Nephron (organoid): ENCODE measurements at regions not wholly inside any gene's neighbourhood (a gene's known extent, or its start where the extent isn't known, plus 50 kb on each side); places are given as distances from the start of the nearest gene placed in this dataset.

ENCODE experiments used
- H3K27ac Mint-ChIP-seq, 3 experiments: 2 replicates each; pipeline ENCODE4 v1.8.0; 2020; ENCODE audit warnings: mixed read lengths in 3 of 3, mild to moderate bottlenecking in 2 of 3, moderate library complexity in 1 of 3
- H3K27me3 Mint-ChIP-seq: 2 replicates; pipeline ENCODE4 v1.8.0; 2021; ENCODE audit warnings: low read depth, mild to moderate bottlenecking, moderate library complexity, mixed read lengths
- H3K36me3 Mint-ChIP-seq: 2 replicates; pipeline ENCODE4 v1.8.0; 2020; ENCODE audit warnings: low read depth, mixed read lengths
- H3K4me1 Mint-ChIP-seq: 2 replicates; pipeline ENCODE4 v1.8.0; 2020; ENCODE audit warnings: mixed read lengths
- H3K4me3 Mint-ChIP-seq, 3 experiments: 2 replicates each; pipeline ENCODE4 v1.8.0; 2020; ENCODE audit warnings: mild to moderate bottlenecking in 3 of 3, mixed read lengths in 3 of 3, moderate library complexity in 2 of 3
- H3K9me3 Mint-ChIP-seq: 2 replicates; pipeline ENCODE4 v1.8.0; 2020; ENCODE audit warnings: mixed read lengths
- CTCF ChIP-seq, 3 experiments: fragments of 200-600 bp; sonication (generic); IDR thresholded peaks; one replicate each; pipeline ENCODE4 v1.5.0; 2021; ENCODE audit warnings: antibody characterized with exemption in 3 of 3; ENCODE audit not compliant: unreplicated experiment in 3 of 3

DNA sequence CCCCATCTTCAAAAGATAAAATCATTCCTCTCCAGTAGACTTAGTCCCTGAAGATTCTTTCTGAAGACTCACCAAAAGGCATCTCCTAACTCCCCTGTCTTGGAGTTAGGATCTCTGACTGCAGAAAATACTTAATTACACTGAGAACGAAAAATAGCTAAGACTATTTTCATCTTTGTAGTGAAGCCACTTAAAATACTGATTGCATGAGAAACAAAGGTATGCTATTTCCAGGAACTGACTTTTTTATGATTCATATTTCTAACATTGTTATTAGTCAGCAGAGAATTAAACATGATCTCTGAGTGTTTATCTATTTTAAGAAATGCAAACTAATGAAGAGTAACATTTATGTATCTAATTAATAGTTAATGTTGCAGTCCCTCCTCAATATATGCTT lies 71.8 kb upstream of the NR3C2 start:
- no peaks in the 10 kb centered on the region for H3K4me1 Mint-ChIP-seq
- no peak for TF ChIP-seq CTCF (IDR thresholded peaks at IDR 0.05; ENCODE audit: unreplicated experiment in 3 of 3)
- peaks cover 17% of the 10 kb centered on the region for H3K9me3 Mint-ChIP-seq
- no peak overlapping the region for H3K4me3 Mint-ChIP-seq
- no peaks in the 10 kb centered on the region for H3K36me3 Mint-ChIP-seq
- no peaks in the 10 kb centered on the region for H3K27me3 Mint-ChIP-seq
- no peak overlapping the region for H3K27ac Mint-ChIP-seq

DNA sequence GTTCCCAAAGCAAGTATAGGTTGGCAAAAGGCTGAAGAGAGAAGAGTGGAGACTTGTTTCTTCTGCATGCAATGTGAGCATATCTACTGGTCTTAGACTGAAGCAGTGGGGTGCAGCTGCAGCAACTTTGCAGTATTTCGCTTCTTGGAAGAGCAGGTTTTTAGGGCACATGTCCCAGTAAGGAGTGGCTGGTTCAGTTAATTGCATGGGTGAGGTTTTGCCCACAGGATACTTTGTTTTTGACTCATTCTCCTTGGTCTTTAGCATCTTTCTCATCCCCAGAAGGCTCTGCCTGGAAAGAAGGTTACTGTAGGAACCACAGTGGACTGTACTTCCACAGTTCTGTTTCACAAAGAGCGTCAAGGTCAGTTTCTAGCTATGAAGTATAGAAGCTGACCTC lies 68.0 kb upstream of the NR3C2 start:
- Mint-ChIP-seq H3K4me3 (no peak overlapping the region), H3K9me3 (no peaks in the 10 kb centered on the region), H3K27ac (no peak overlapping the region), H3K36me3 (no peaks in the 10 kb centered on the region), H3K4me1 (no peaks in the 10 kb centered on the region), H3K27me3 (no peaks in the 10 kb centered on the region)
- no peak for TF ChIP-seq CTCF (IDR thresholded peaks at IDR 0.05; ENCODE audit: unreplicated experiment in 3 of 3)

GRCh38 chr4:148503681-148504080 lies 61.5 kb upstream of the NR3C2 start:
- Mint-ChIP-seq H3K27me3 (no peaks in the 10 kb centered on the region), H3K4me1 (no peaks in the 10 kb centered on the region), H3K9me3 (peaks cover 10% of the 10 kb centered on the region), H3K27ac (no peak overlapping the region), H3K4me3 (no peak overlapping the region), H3K36me3 (no peaks in the 10 kb centered on the region)
- no peak for TF ChIP-seq CTCF (IDR thresholded peaks at IDR 0.05; ENCODE audit: unreplicated experiment in 3 of 3)

DNA sequence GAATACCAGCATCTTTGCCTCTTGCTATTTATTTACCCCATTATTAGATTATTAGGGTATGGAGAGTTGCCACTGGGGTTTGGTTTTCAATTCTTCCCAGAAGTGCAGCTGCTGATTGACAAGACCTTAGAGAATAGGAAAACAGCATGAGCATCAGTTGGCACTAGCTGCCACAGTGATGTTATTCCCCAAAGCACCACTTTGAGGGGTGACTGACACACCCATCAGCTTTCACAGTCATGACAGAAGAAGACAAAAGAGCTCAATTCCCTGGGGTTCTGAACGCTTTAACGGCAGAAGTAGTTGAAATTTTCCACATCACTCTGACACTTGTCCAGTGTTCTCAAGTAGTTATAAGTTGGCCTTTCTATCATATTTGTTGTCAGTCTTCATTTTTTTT lies 55.0 kb upstream of the NR3C2 start:
- H3K4me3 Mint-ChIP-seq, result no peak overlapping the region
- H3K36me3 Mint-ChIP-seq, result no peaks in the 10 kb centered on the region
- no peaks in the 10 kb centered on the region for H3K27me3 Mint-ChIP-seq
- TF ChIP-seq CTCF (IDR thresholded peaks at IDR 0.05; ENCODE audit: unreplicated experiment in 3 of 3), result no peak
- no peaks in the 10 kb centered on the region for H3K4me1 Mint-ChIP-seq
- peaks cover 15% of the 10 kb centered on the region for H3K9me3 Mint-ChIP-seq
- H3K27ac Mint-ChIP-seq, result no peak overlapping the region

DNA sequence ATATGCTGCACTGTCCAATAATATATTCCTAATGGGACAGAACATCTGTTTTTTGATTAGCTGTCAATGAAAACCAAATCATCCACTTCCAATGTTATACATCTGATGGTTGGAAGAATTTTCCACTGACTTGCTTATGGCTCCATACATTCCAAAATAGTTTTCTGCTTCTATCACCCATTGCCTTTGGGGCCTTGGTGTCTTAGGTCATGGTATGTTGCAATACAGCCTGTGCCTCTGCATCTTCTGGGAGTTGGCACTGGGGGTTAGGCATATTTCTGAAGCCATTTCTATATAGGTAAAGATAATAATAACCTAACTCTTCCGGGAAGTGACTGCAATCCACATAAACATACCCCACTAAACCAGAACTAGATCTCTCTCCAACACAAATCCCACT lies 53.2 kb upstream of the NR3C2 start:
- no peaks in the 10 kb centered on the region for H3K4me1 Mint-ChIP-seq
- peaks cover 9% of the 10 kb centered on the region for H3K9me3 Mint-ChIP-seq
- H3K4me3 Mint-ChIP-seq, result no peak overlapping the region
- H3K36me3 Mint-ChIP-seq, result no peaks in the 10 kb centered on the region
- TF ChIP-seq CTCF (IDR thresholded peaks at IDR 0.05; ENCODE audit: unreplicated experiment in 3 of 3), result no peak
- no peak overlapping the region for H3K27ac Mint-ChIP-seq
- no peaks in the 10 kb centered on the region for H3K27me3 Mint-ChIP-seq
